ENCODE measurements at regions not wholly inside any gene's neighbourhood (a gene's known extent, or its start where the extent isn't known, plus 50 kb on each side); places are given as distances from the start of the nearest gene placed in this dataset.

DNA sequence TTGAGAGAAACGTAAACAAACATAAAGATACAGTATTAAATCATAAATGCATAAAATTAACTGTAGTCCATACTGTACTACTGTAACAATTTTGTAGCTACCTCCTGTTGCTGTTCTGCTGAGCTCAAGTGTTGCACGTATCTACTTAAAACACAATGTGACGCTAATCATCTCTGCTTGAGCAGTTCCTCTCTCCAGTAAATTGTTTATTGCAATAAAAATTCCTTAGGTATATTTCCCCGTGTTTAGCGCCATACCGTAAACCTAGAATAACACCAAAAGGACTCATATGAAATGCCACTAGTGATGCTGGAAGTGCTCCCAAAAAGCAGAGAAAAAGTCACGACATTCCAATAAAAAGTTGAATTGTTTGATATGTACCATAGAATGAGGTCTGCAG, 152.3 kb downstream of the LRRN1 start:
- no peak for TF ChIP-seq POLR2AphosphoS5 (IDR thresholded peaks at IDR 0.05; ENCODE audit: low read depth, low read length)
- TF ChIP-seq, protein P1, sequence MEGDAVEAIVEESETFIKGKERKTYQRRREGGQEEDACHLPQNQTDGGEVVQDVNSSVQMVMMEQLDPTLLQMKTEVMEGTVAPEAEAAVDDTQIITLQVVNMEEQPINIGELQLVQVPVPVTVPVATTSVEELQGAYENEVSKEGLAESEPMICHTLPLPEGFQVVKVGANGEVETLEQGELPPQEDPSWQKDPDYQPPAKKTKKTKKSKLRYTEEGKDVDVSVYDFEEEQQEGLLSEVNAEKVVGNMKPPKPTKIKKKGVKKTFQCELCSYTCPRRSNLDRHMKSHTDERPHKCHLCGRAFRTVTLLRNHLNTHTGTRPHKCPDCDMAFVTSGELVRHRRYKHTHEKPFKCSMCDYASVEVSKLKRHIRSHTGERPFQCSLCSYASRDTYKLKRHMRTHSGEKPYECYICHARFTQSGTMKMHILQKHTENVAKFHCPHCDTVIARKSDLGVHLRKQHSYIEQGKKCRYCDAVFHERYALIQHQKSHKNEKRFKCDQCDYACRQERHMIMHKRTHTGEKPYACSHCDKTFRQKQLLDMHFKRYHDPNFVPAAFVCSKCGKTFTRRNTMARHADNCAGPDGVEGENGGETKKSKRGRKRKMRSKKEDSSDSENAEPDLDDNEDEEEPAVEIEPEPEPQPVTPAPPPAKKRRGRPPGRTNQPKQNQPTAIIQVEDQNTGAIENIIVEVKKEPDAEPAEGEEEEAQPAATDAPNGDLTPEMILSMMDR (IDR thresholded peaks at IDR 0.05): no peak
